Neural cell (in vitro differentiated cells): ENCODE measurements at regions not wholly inside any gene's neighbourhood (a gene's known extent, or its start where the extent isn't known, plus 50 kb on each side); places are given as distances from the start of the nearest gene placed in this dataset.

ENCODE experiments used
- H2AFZ ChIP-seq: fragments of 200-600, 300-800 bp; sonication (generic), shearing (Covaris generic); 2 replicates; pipeline ENCODE4 v1.6.0; 2014; ENCODE audit warnings: low read depth, mild to moderate bottlenecking, antibody characterized with exemption, low read length, moderate library complexity
- H3F3A ChIP-seq: fragments of 200-600 bp; shearing (Covaris generic); 2 replicates; pipeline ENCODE4 v1.6.1; 2016; ENCODE audit warnings: mild to moderate bottlenecking, moderate library complexity, mixed read lengths, antibody characterized with exemption, low read length; ENCODE audit not compliant: insufficient read depth, poor library complexity, severe bottlenecking
- H3K27ac ChIP-seq: fragments of 200-600, 300-800 bp; sonication (generic), shearing (Covaris generic); 2 replicates; pipeline ENCODE4 v1.5.1; 2014; ENCODE audit warnings: mild to moderate bottlenecking, low read length, moderate library complexity
- H3K27me3 ChIP-seq: fragments of 300-800, 200-600 bp; sonication (generic), shearing (Covaris generic); 2 replicates; pipeline ENCODE4 v1.6.0; 2014; ENCODE audit warnings: mild to moderate bottlenecking, low read depth, low read length, moderate library complexity; ENCODE audit not compliant: insufficient read depth
- H3K36me3 ChIP-seq: fragments of 300-800, 200-600 bp; sonication (generic), shearing (Covaris generic); 2 replicates; pipeline ENCODE4 v1.5.1; 2014; ENCODE audit warnings: mild to moderate bottlenecking, antibody characterized with exemption, low read length, moderate library complexity; ENCODE audit not compliant: insufficient read depth
- H3K4me2 ChIP-seq: fragments of 300-800, 200-600 bp; sonication (generic), shearing (Covaris generic); 2 replicates; pipeline ENCODE4 v1.6.0; 2014; ENCODE audit warnings: mild to moderate bottlenecking, low read length
- H3K4me3 ChIP-seq: fragments of 300-800, 200-600 bp; sonication (generic), shearing (Covaris generic); 2 replicates; pipeline ENCODE4 v1.5.1; 2014; ENCODE audit warnings: mild to moderate bottlenecking, low read length, moderate library complexity
- H3K79me2 ChIP-seq: fragments of 200-600 bp; shearing (Covaris generic); replicated peaks from 2 replicates; pipeline ENCODE4 v1.6.0; 2014; ENCODE audit warnings: mild to moderate bottlenecking, low read length, moderate library complexity; ENCODE audit not compliant: insufficient read depth
- H3K9ac ChIP-seq: fragments of 300-800, 200-600 bp; sonication (generic), shearing (Covaris generic); 2 replicates; pipeline ENCODE4 v1.6.1; 2016; ENCODE audit warnings: mild to moderate bottlenecking, low read length, mixed read lengths
- H3K9me2 ChIP-seq: fragments of 200-600 bp; shearing (Covaris generic); 2 replicates; pipeline ENCODE4 v1.6.1; 2016; ENCODE audit warnings: mild to moderate bottlenecking, low read length, mixed read lengths; ENCODE audit not compliant: insufficient read depth
- H3K9me3 ChIP-seq: fragments of 200-600, 300-800 bp; sonication (generic), shearing (Covaris generic); 2 replicates; pipeline ENCODE4 v1.6.1; 2016; ENCODE audit warnings: mild to moderate bottlenecking, mixed run types, low read length, moderate library complexity, mixed read lengths
- H4K20me1 ChIP-seq: fragments of 200-600 bp; shearing (Covaris generic); 2 replicates; pipeline ENCODE4 v1.6.1; 2016; ENCODE audit warnings: mild to moderate bottlenecking, mixed run types; ENCODE audit not compliant: insufficient read depth
- EP300 ChIP-seq: fragments of 450-650 bp; conservative IDR thresholded peaks from 2 replicates; pipeline ENCODE4 v1.6.1; 2014; ENCODE audit warnings: antibody characterized with exemption, mild to moderate bottlenecking, moderate library complexity; ENCODE audit not compliant: poor library complexity, severe bottlenecking
- EZH2 ChIP-seq: fragments of 200-600, 300-800 bp; shearing (Covaris generic), sonication (generic); IDR thresholded peaks from 2 replicates; pipeline ENCODE4 v1.6.1; 2014; ENCODE audit warnings: antibody characterized with exemption, low read length, borderline replicate concordance, mild to moderate bottlenecking; ENCODE audit not compliant: insufficient read depth, poor library complexity, severe bottlenecking
- MXI1 ChIP-seq: fragments of 450-650 bp; conservative IDR thresholded peaks from 2 replicates; pipeline ENCODE4 v1.6.1; 2014; ENCODE audit warnings: antibody characterized with exemption, mild to moderate bottlenecking; ENCODE audit not compliant: poor library complexity, severe bottlenecking
- POLR2AphosphoS5 ChIP-seq: IDR thresholded peaks from 2 replicates; pipeline ENCODE4 v1.6.1; 2012
- RAD21 ChIP-seq: fragments of 450-650 bp; conservative IDR thresholded peaks from 2 replicates; pipeline ENCODE4 v1.6.1; 2014; ENCODE audit warnings: antibody characterized with exemption, mild to moderate bottlenecking, moderate library complexity
- SMC3 ChIP-seq: fragments of 450-650 bp; conservative IDR thresholded peaks from 2 replicates; pipeline ENCODE4 v1.6.1; 2014; ENCODE audit warnings: antibody characterized with exemption, mild to moderate bottlenecking, moderate library complexity; ENCODE audit not compliant: poor library complexity
- TAF1 ChIP-seq: IDR thresholded peaks from 2 replicates; pipeline ENCODE4 v1.6.1; 2012; ENCODE audit warnings: low read depth
- TF ChIP-seq, protein P1 (sequence below): fragments of 450-650 bp; IDR thresholded peaks from 2 replicates; pipeline ENCODE4 v1.5.1; 2014; ENCODE audit warnings: antibody characterized with exemption, mild to moderate bottlenecking, moderate library complexity; ENCODE audit not compliant: poor library complexity, severe bottlenecking
- TF ChIP-seq, protein P2 (sequence below): IDR thresholded peaks from 2 replicates; pipeline ENCODE4 v1.6.1; 2012; ENCODE audit warnings: borderline replicate concordance

DNA sequence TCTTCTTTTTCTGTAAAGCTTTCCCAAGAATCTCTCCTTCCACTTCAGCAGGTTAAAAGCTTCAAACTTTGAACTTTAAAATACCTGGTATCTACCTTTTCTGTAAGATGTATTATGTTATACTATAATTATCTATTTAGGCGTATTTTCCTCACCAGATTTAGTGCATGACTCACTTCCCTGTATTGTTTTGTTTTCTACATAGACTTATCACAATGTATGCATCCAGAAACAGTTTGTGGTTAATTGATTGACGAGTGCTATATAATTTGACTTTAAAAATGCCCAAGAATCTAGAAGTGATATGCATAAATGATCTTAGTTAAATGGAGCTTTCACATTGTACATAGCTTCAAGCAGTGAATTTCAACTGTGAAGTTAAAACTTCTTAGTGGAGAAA is 473.9 kb upstream of the CDH2 start:
- no peaks in the 10 kb centered on the region for H4K20me1 ChIP-seq
- H3F3A ChIP-seq, result no peaks in the 10 kb centered on the region
- no peaks in the 10 kb centered on the region for H3K36me3 ChIP-seq
- no peak overlapping the region for H2AFZ ChIP-seq
- H3K79me2 ChIP-seq, result no peaks in the 10 kb centered on the region
- H3K27me3 ChIP-seq, result no peaks in the 10 kb centered on the region
- H3K9me2 ChIP-seq, result no peaks in the 10 kb centered on the region
- TF ChIP-seq EP300 (no peak), TAF1 (no peak), RAD21 (no peak), EZH2 (no peak), MXI1 (no peak)
- TF ChIP-seq, protein P1, sequence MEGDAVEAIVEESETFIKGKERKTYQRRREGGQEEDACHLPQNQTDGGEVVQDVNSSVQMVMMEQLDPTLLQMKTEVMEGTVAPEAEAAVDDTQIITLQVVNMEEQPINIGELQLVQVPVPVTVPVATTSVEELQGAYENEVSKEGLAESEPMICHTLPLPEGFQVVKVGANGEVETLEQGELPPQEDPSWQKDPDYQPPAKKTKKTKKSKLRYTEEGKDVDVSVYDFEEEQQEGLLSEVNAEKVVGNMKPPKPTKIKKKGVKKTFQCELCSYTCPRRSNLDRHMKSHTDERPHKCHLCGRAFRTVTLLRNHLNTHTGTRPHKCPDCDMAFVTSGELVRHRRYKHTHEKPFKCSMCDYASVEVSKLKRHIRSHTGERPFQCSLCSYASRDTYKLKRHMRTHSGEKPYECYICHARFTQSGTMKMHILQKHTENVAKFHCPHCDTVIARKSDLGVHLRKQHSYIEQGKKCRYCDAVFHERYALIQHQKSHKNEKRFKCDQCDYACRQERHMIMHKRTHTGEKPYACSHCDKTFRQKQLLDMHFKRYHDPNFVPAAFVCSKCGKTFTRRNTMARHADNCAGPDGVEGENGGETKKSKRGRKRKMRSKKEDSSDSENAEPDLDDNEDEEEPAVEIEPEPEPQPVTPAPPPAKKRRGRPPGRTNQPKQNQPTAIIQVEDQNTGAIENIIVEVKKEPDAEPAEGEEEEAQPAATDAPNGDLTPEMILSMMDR, result no peak
- TF ChIP-seq, protein P2, sequence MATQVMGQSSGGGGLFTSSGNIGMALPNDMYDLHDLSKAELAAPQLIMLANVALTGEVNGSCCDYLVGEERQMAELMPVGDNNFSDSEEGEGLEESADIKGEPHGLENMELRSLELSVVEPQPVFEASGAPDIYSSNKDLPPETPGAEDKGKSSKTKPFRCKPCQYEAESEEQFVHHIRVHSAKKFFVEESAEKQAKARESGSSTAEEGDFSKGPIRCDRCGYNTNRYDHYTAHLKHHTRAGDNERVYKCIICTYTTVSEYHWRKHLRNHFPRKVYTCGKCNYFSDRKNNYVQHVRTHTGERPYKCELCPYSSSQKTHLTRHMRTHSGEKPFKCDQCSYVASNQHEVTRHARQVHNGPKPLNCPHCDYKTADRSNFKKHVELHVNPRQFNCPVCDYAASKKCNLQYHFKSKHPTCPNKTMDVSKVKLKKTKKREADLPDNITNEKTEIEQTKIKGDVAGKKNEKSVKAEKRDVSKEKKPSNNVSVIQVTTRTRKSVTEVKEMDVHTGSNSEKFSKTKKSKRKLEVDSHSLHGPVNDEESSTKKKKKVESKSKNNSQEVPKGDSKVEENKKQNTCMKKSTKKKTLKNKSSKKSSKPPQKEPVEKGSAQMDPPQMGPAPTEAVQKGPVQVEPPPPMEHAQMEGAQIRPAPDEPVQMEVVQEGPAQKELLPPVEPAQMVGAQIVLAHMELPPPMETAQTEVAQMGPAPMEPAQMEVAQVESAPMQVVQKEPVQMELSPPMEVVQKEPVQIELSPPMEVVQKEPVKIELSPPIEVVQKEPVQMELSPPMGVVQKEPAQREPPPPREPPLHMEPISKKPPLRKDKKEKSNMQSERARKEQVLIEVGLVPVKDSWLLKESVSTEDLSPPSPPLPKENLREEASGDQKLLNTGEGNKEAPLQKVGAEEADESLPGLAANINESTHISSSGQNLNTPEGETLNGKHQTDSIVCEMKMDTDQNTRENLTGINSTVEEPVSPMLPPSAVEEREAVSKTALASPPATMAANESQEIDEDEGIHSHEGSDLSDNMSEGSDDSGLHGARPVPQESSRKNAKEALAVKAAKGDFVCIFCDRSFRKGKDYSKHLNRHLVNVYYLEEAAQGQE, result no peak
- H3K9me3 ChIP-seq, result no peaks in the 10 kb centered on the region
- no peak overlapping the region for H3K4me3 ChIP-seq
- no peak overlapping the region for H3K27ac ChIP-seq
- no peak overlapping the region for H3K9ac ChIP-seq
- H3K4me2 ChIP-seq, result no peak overlapping the region

GRCh38 chr18:28647961-28648360 is 471.0 kb upstream of the CDH2 start:
- Histone ChIP-seq H3F3A (no peaks in the 10 kb centered on the region), H3K27ac (no peak overlapping the region), H3K9me2 (no peaks in the 10 kb centered on the region), H3K27me3 (no peaks in the 10 kb centered on the region), H2AFZ (no peak overlapping the region), H4K20me1 (no peaks in the 10 kb centered on the region), H3K4me3 (no peak overlapping the region), H3K4me2 (no peak overlapping the region), H3K9me3 (no peaks in the 10 kb centered on the region), H3K79me2 (no peaks in the 10 kb centered on the region), H3K9ac (no peak overlapping the region), H3K36me3 (no peaks in the 10 kb centered on the region)
- TF ChIP-seq, protein P2, result no peak
- TF ChIP-seq EP300 (no peak), SMC3 (no peak), RAD21 (no peak), POLR2AphosphoS5 (no peak), MXI1 (no peak), EZH2 (no peak)
- TF ChIP-seq, protein P1, result no peak
